Lower lobe of right lung (tissue), 2 donors: ENCODE measurements at regions not wholly inside any gene's neighbourhood (a gene's known extent, or its start where the extent isn't known, plus 50 kb on each side); places are given as distances from the start of the nearest gene placed in this dataset.

ENCODE experiments used
- ATAC-seq, 2 donors: fragments of 200-7000 bp; cut with Tn5 transposase; one replicate each; pipeline ENCODE4 v1.9.1; 2020 to 2022; ENCODE audit warnings: mild to moderate bottlenecking in 2 of 2, moderate library complexity in 2 of 2
- DNase-seq: peaks from one replicate; pipeline ENCODE4 v3.0.0-alpha.2; 2020
- H3K27ac ChIP-seq: fragments of 200-600 bp; one replicate; pipeline ENCODE4 v1.8.0; 2022
- H3K27me3 ChIP-seq: fragments of 200-600 bp; one replicate; pipeline ENCODE4 v1.8.0; 2022; ENCODE audit warnings: low read depth
- H3K36me3 ChIP-seq: fragments of 200-600 bp; one replicate; pipeline ENCODE4 v1.8.0; 2022; ENCODE audit warnings: mild to moderate bottlenecking
- H3K4me1 ChIP-seq: fragments of 200-600 bp; one replicate; pipeline ENCODE4 v1.8.0; 2022
- H3K4me3 ChIP-seq: fragments of 200-600 bp; one replicate; pipeline ENCODE4 v1.8.0; 2022; ENCODE audit warnings: mild to moderate bottlenecking
- H3K9me3 ChIP-seq: fragments of 200-600 bp; one replicate; pipeline ENCODE4 v1.8.0; 2022
- CTCF ChIP-seq: fragments of 200-600 bp; IDR thresholded peaks from one replicate; pipeline ENCODE4 v1.8.0; 2022; ENCODE audit warnings: antibody characterized with exemption, mild to moderate bottlenecking
- intact Hi-C: fragments of 100-400 bp; cut with DNase I; formaldehyde crosslinking; loops from one replicate; pipeline ENCODE4 v1.11.0; 2022
- donor health status: DM: no; HTN: yes; CAD: no; lungs with severe emphysema.

DNA sequence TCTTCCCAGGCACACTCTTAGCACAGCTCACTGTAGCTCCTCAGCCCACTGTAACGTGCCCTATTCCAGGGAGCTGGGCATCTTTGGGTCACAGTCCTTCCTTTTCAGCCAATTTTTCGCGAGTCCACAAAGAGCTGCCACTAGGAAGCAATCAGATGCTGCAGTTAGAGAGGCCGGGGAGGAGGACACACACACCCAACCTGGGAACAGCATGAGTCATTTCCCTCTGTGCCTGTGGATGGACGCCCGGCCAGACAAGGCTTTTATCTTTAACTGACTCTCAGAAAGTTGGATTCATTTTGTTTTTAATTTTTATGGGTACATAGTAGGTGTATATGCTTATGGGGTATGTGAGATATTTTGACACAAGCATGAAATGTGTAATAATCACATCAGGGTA, 918.6 kb downstream of the UQCRFS1 start:
- H3K36me3 ChIP-seq = no peaks in the 10 kb centered on the region
- H3K9me3 ChIP-seq = no peaks in the 10 kb centered on the region
- ATAC-seq (no peak), DNase-seq (no peak)
- H3K4me1 ChIP-seq = no peaks in the 10 kb centered on the region
- no peak overlapping the region for H3K27ac ChIP-seq
- intact Hi-C loops = no loop called here
- no peak overlapping the region for H3K4me3 ChIP-seq
- no peak for TF ChIP-seq CTCF
- no peaks in the 10 kb centered on the region for H3K27me3 ChIP-seq

GRCh38 chr19:28293685-28294084, 919.3 kb downstream of the UQCRFS1 start:
- intact Hi-C loops = no loop called here

DNA sequence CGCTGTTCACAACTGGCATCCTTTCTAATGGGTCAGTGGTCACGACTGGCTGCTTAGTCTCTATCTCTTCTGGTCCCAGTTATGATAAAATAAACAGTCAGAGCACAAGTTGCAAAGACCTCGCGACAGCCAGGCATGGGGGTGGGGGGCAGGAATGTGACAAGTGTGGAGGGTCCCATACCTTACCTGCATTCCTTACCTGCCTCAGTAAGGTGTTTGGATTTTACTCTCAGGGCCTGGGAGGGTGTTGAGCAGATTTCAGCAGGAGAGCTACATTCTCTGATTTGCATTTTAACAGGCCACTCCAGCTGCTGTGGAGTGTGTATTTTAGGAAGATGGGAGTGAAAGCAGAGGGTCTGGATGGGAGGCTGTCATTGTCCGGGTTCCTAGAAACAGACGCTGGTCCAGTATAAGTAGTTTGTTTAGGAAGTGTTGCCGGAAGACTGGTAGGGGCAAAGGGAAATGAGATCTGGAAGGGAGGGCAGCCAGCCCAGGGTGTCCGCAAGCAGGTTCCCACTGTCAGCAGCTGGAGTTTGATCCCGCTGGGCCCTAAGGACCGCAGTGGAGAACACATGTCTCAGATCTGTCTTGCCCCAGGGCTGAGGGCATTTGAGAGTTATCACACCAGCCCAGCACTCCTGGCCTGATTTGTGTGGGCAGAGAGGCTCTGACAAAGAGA, 920.0 kb downstream of the UQCRFS1 start:
- Histone ChIP-seq H3K4me3 (no peak overlapping the region), H3K36me3 (no peaks in the 10 kb centered on the region), H3K27me3 (no peaks in the 10 kb centered on the region), H3K27ac (no peak overlapping the region), H3K9me3 (no peaks in the 10 kb centered on the region), H3K4me1 (no peaks in the 10 kb centered on the region)
- ATAC-seq (no peak), DNase-seq (no peak)
- TF ChIP-seq CTCF = no peak
- intact Hi-C loops = no loop called here

More at GRCh38 chr19:28293685-28294084, 919.3 kb downstream of the UQCRFS1 start:
- no peaks in the 10 kb centered on the region for H3K27me3 ChIP-seq
- no peak for ATAC-seq
- no peak for DNase-seq
- H3K27ac ChIP-seq = no peak overlapping the region
- no peaks in the 10 kb centered on the region for H3K4me1 ChIP-seq
- H3K4me3 ChIP-seq = no peak overlapping the region
- no peak for TF ChIP-seq CTCF
- no peaks in the 10 kb centered on the region for H3K36me3 ChIP-seq
- no peaks in the 10 kb centered on the region for H3K9me3 ChIP-seq

GRCh38 chr19:28291874-28292273, 921.1 kb downstream of the UQCRFS1 start:
- Histone ChIP-seq H3K4me1 (no peaks in the 10 kb centered on the region), H3K27ac (no peak overlapping the region), H3K27me3 (no peaks in the 10 kb centered on the region), H3K4me3 (no peak overlapping the region), H3K36me3 (no peaks in the 10 kb centered on the region), H3K9me3 (no peaks in the 10 kb centered on the region)
- TF ChIP-seq CTCF = no peak
- ATAC-seq = no peak
- DNase-seq = no peak
- intact Hi-C loops = no loop called here

DNA sequence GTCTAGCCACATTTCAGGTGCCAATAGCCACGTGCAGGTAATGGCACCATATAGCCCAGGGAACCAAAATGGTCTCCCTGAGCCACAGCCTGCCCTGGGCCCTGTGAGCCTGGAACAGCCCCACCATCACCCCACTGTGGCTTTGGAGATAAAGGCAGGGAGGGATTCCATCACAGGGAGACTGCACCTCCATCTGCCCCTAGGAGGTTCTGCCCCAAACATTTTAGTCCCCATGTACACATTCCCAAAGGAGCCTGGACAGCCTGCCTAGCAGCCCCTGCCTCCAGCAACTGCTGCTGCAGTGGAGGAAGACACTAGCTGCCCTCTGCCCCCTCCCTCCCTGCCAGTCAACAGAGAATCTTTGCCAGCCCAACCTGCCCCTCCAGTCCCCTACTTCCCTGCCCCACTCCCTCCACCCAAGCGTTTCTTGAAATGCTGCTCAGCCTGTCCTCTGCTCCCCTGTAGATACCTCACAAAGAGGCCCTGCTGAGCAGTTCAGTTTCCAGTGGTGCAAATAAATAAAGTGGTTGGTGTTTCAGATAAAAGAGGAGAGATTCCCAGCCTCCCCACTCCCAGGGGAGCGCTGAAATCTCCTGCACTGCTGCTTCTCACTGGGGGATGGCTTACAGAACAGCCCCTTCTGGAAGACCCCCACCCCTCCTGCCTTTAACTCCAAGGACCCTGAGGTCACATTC, 921.8 kb downstream of the UQCRFS1 start:
- DNase-seq = no peak

More for the DNA sequence above, 921.8 kb downstream of the UQCRFS1 start:
- ATAC-seq = no peak
- TF ChIP-seq CTCF = no peak
- Histone ChIP-seq H3K27me3 (no peaks in the 10 kb centered on the region), H3K27ac (no peak overlapping the region), H3K4me3 (no peak overlapping the region), H3K9me3 (no peaks in the 10 kb centered on the region), H3K4me1 (no peaks in the 10 kb centered on the region), H3K36me3 (no peaks in the 10 kb centered on the region)
- intact Hi-C loops = no loop called here
